ENCODE measurements at regions not wholly inside any gene's neighbourhood (a gene's known extent, or its start where the extent isn't known, plus 50 kb on each side); places are given as distances from the start of the nearest gene placed in this dataset.

DNA sequence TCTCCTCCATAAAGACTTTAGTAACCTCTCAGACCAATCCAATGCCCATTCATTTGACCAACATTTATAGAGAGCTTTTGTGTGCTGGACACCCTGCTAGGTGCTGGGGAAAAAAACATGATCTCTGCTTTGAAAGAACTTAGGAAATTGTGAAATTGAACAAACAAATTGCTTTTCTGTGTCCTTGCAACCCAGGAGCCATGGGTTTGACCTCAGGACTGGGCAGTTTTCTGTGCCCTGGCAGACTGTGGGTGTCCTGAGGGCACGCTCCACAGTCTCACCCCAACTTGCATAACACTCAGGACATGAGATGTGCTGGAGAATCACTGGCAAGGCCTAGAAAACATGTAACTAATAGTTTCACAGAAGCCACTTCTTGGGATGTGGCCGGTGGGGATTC lies 429.1 kb upstream of the ZMIZ1 start:
- DNase-seq = no peak

DNA sequence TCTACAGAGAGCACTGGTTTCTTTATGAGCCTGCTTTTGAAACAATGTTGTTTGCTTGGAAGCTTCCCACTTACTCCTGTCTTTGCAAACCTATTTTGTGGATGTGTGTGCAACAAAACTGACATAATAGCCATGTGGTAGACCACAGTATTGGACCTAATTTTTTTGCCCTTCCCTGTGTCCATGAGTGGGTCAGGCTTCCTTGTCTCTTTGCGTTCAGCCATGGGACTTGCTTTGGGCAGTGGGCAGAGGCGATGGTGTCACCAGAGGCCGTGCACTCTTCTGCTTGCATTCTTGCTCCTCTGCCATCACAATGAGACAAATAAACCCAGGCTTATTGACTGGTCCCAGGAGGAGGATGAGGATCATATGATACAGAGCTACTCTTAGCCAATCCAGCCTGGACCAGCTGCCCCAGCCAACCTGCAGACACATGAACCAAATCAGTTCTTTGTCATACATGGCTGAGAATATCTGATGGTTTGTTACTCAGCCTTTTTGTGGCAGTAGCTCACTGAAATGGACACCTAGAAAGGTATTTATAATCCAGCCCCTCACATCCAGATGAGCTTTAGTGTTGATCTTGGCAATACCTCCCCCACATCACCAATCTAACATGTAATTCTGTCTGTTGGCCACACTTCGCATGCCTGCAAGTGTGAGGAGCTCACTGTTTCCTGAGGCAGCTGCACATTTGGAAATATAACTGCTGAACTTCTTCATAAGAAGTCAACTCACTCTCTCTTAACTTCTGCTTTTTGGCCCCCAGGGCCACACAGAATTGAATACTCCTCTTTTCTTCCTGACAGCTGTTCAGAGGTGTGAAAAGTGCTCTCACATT lies 427.8 kb upstream of the ZMIZ1 start:
- no peak for DNase-seq

DNA sequence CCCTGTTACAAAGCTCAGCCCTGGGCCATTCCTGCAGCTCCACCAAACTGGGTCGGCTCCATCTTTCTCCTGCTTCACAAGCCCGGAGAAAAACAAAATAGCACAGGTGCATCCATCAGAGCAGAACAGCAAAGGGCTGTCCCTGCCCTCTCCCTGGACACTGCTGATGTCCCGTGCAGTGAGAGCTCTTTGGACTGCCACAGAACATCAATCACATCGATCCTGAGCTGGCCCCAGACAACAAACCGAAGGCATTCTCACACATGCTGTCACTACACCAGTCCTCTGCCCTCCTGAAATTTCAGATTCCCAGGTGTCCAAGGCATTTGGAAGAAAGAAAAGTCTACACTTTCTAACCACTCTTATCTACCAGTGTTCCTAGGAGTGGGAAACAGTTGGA lies 427.1 kb upstream of the ZMIZ1 start:
- DNase-seq = no peak

DNA sequence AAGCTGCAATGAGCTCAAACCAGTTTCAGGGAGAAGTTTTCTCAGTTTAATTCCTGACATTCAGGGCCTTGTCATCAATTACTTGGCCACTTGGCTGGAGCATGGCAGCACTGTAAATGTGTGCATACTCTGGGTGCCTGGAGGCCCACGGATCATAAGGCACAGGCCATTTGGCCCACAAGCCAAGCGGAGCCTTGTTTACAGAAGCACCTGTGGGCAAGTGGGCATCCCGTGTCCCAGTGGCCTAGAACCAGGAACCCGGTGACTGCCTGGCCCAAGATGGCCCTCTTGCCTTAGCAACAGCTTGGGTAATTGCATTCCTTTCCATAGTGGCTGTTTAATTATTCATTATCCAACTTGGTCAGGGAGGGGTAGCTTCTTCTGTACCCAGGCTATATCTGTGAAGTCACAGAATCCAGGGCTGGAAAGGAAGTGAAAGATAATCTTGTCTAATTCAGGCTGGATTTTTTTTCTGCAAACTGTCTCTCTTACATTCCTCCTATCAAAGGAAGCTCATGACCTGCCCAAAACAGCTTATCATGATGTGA lies 426.4 kb upstream of the ZMIZ1 start:
- no peak for DNase-seq

DNA sequence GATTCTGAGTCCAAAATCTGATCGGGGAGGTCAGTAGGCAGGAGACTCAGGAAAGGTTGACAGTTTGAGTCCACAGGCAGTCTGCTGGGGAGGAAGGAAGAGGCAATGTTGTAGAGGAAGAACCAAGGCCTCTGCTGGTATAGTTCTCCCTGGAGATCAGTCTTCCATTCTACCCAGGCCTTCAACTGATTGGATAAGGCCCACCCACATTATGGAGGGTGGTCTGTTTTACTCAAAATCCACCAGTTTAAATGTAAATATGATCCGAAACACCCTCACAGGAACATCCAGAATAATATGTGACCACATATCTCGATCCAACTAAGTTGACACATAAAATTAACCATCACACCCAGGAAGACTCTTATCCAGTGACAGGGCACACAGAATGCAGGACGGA lies 425.3 kb upstream of the ZMIZ1 start:
- no peak for DNase-seq

DNA sequence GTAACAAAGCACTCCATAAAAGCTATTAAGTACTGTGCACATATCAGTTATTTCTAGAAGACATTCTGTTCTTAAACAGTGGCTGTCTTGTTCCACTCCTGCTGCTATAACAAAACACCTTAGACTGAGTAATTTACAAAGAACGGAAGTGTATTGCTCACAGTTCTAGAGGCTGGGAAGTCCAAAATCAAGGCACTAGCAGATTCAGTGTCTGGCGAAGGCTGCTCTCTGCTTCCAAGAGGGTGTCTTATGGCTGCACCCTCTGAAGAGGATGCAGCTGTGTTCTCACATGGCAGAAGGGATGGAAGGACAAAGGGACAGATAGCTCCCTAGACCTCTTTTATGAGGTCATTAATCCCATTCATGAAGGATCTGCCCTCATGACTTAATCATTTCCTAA lies 424.2 kb upstream of the ZMIZ1 start:
- no peak for DNase-seq

DNA sequence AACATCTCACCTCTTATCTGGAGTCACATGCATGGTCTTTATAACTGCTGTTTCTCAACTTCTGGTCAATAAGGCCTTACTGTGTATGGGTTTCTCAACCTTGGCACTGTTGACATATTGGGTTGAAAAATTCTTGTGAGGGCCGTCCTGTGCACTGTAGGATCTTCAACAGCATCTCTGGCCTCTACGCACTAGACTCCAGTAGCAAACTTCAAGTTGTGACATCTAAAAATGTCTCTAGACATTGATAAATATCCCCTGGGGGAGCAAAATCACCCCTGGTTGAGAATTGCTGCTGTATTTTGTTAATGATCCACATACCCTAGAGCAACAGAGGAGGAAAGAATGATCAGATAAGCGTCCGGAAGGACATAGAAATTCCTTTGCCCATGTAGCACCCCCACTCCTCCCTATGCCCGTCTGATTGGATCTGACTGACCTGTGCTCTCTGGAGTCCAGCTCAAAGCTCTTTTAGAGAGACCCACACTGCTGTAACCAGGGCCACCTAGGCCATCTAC lies 423.5 kb upstream of the ZMIZ1 start:
- DNase-seq = no peak

DNA sequence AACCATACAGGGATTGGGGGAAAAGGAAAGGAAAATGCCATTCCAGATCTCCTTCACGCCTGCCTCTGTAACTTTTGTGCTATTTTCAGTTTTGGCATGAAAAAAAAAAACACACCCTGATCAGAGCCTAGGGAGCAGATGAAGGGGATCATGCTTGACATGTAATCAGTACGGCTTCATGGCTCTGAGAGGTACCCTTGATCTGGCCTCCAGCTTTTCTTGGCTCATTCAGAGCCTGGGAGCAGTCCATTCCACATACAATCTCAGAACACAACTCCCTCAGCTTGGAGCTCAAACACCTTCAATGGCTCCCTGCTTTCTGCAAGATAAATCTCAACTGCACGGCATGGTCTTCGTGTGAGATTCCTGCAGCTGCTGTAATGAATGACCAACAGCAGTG lies 422.8 kb upstream of the ZMIZ1 start:
- DNase-seq = no peak

DNA sequence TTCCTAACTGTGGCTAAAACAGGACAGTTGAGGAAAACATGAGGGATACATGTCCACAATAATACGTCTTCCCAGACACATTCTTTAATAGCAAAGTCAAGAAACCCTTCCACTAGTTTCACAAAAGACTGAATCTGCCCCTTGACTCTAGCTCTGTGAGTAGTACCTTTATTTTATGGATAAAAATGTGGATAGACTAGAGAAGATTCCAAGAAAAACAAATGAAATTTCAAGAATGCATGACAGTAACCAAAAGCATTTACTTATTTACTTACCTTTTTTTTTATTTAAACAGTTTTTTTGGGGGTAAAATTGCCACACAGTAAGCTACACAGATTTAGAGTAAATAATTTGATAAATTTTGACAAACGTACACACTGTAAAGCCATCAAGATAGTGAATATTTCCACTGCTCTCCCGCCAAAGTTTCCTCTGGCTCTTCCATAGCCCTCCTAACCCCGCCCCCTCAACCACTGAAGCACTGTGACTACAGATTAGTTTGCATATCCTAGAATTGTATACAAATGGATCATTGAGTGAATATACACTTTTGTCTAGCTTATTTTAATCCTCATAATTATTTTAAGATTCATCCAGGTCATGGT lies 420.4 kb upstream of the ZMIZ1 start:
- peak; percentile 33 for DNase-seq

DNA sequence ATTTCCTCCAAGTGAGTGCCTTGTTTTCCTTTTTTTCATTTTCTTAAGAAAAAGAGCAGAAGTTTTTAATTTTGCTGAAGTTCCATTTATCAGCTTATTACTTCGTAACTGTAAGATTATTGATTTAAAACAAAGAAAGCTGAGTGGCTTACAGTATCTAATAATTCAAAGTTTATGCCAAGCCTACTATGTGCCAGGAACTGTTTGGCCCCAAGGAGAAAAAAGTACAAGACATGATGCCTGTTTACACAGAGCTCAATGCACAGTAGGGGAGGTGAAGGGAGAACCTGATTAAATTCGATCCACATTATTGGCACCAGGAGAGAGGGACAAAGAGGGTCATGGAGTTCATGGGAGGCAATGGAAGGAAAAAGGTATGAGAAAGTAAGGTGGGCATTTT lies 419.3 kb upstream of the ZMIZ1 start:
- no peak for DNase-seq

DNA sequence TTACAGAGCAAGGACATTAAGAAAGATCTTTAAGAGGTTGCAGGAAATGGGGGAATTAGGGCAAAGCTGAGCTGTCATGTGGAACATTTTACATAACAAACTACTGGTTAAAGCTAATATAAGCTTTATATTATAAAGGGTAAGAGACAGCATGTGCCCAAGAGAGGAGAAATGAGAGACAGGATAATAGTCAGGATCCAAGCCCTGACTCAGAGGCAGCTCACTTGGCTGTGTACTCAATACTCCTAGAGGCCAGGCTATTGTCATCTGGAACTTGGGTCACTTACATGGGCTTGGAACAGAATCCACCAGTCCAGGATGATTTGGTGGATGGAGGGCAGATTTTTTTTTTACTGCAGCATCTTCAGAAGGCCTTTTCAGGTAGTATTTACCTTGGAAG lies 418.6 kb upstream of the ZMIZ1 start:
- no peak for DNase-seq

DNA sequence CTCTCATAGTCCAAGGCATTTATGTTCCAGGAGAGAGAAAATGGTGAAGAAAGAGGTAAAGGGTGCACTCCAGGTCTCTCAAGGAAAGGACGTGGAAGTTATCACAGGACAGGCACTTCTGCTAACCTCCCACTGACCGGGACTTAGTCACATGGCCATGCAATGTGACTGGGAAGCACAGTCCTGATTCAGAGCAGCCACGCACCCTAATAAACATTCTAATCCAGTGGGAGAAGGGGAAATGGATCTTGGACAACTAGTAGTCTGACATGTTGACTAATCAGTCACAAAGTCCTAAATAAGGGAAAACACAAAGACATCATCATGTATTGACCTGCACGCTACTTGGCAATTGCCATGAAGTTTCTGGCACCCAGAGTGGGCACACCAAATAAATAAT lies 417.5 kb upstream of the ZMIZ1 start:
- DNase-seq = no peak

DNA sequence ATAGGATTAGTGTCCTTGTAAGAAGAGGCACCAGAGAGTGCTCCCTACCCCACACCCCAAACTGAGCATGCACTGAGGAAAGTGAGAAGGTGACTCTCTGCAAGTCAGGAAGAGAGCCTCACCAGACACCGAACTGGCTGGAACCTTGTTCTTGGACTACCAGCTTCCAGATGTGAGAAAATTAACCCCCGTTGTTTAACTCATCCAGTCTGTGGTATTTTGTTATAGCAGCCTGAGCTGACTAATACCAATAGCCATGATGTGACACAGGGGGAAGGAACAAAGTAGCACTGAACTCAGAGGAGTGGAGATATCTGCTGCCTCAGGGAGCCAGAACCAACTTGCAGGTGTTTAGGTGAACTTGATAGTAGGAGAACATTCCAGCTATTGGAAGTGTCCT lies 415.2 kb upstream of the ZMIZ1 start:
- no peak for DNase-seq

DNA sequence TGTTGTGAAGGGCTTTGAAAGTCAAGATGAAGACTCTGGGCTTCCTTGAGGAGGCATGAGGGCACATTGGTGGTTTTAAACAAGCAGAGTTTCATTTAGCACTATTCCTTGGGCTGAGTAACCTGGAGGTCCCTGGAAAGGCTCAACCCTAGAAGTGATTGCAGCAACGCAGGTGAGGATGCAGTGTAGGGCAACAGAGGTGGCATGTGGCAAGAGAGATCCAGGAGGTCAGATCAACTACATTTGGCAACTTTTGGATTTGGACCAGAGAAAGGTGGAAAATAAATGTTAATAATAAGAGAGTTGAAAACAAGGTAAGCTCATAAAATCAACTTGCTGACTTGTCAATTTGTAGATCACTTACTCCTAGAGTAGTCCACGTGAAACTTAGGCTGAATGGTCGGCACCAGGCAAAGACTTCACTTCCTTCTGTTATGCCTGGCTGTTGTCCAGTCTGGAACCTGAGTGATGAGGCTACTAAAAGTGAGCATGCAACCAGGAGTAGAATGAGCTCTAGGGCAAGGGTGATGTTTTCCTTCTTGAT lies 414.6 kb upstream of the ZMIZ1 start:
- no peak for DNase-seq

DNA sequence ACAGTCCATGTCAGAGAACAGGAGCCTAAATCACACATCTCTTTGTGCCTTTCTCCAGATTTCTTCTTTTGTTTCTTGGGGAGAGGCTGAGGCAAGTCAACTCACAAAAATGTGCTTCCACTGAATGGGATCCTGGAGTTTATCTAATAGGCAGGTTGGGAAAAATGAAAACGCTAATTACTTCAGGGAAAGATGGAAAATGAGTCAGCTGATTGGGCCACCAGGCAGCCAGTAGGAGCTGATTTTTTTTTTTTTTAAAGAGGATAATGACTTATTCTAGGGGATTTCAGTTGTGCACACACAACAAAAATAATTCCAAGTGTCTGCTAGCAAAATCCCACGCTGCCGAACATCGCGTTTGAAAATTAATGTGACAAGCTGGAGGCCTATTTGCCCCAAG lies 412.8 kb upstream of the ZMIZ1 start:
- DNase-seq = no peak

DNA sequence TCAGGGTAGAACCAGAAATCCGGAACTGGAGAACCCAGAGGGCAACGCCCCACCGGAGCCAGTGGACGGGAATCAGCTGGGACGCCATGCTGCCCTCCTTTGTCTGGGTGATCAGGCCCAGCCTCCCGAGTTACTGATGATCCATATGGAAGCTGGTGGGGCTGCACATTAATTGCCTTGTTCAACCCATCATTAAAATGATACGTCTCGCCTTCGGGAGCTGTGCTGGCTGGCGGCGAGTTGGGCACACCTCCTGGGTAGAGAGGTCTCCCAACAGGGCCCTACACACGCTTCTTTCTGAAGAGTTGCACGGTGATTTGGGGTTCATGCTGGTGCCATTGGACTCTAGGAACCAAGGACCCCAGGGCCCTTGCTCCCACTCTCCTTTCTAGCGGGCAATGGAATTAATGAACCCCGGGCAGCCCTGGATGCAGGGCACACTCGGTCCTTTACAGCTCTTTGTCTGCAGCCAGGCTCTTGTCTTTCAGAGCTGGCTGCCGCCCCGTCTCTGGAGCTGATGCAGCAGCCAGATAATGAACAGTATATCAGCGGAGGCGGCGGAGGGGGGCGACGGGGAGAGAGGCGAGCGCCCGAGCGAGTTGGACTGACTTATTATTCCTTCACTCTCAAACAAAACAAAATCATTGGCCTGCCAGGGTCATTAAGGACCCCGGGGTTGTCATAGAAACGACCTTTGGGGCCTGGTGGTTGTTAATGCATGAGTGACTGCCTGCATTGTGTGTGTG lies 412.2 kb upstream of the ZMIZ1 start:
- no peak for DNase-seq

DNA sequence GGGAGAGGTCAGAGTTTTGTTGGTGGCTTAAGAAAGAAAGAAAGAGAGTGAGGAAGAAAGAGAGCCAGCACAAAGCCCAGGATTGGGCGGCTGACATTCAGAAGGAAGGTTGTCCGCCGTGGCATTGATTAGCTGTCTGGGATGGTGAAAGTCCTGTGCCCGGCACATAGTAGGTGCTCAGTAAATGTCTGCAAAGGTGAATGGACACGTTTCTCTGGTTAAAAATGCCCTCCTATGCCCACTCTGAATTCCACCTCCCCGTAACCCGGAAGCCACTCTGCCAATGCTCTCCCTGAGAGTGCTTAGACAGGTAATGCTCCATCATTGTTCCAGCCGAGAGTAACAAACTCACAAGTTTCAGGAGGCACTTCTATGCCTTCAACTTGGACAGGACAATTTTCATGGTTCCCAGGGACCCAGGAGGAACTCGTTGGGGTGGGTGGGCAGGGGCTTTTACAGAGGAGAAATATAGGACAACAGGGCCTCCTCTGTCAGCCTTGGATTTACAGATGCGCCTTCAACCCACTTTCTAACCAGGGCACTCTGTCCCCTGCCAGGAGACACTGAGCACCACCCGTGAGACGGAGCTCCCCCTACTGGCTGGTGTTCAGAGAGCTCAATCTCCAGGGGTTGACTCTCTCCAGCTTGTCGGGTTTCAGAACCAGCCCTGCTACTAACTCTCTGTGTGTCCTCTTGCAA lies 411.5 kb upstream of the ZMIZ1 start:
- peak; percentile 47 for DNase-seq

DNA sequence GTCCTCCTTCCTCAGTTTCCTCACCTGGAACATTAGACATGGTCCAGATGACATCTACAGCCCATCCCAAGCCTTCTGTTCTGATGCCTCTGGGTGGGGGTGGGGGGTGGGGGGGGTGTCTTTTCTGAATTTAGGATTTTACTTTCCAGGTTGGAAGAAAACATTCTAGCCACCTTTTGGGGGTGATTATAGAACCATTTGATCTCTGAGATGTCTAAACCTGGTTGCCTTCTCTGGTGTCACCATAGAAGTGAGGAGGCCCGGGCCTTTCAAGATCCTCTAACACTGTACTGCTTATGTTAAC lies 411.0 kb upstream of the ZMIZ1 start:
- DNase-seq = no peak

DNA sequence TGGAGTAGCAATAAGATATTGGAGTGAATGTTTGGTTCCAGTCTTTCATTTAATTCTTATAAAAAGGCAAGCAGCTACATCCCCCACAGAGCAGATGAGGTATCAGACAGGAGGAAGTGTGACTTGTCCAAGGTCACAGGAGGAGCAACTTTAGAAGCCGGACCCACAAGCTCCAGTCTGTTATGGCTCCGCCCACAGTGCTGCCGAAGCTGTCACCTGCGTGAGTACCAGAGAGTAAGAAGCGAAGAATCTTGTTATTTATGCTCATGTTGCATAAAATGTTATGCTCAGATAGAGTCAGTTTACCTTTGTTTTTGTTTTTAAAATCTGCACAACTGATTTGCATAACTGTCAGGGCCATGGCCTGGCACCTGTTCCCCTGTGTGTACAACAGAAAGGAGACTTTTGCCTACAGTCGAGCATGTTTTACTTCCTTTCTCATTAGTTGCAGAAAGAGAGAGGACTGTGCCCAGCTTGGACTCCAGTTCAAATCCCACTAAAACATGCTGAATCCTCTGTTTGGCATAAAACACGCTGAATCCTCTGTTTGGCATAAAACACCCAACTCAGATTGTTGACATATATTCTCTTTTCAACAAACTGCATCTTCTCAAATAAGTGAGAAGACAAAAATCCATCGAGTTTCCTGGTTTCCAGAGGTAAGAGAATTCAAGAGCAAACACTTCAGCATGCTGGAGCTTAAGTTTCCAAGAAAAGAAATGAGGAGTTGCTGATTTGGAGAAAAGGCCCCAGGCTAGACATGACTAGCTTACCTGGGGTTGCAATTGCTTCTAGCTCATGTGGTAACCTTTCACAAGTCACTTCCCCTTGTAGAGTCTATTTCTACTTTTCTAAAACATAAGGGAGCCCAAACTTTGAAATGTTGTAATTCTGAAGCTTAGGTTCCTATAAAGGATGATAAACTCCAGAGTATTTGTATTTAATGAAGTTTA lies 409.8 kb upstream of the ZMIZ1 start:
- peak; percentile 83 for DNase-seq

DNA sequence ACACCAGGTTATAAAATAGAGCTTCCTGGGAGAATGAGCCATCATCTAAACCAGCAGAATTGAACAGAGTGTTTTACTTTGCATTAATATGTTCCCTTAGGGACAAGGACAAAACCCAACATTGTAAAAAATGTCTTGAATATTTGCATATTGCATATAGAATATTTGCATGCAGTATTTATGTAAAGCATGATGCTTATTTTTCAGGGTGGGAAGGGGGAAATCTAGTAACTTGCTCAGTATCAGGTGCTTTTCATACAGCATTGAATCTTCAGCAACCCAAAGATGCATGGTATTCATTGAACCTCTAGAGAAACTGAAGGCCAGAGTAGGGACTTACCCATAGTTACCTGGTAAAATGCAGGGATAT lies 409.2 kb upstream of the ZMIZ1 start:
- DNase-seq = peak; percentile 83

DNA sequence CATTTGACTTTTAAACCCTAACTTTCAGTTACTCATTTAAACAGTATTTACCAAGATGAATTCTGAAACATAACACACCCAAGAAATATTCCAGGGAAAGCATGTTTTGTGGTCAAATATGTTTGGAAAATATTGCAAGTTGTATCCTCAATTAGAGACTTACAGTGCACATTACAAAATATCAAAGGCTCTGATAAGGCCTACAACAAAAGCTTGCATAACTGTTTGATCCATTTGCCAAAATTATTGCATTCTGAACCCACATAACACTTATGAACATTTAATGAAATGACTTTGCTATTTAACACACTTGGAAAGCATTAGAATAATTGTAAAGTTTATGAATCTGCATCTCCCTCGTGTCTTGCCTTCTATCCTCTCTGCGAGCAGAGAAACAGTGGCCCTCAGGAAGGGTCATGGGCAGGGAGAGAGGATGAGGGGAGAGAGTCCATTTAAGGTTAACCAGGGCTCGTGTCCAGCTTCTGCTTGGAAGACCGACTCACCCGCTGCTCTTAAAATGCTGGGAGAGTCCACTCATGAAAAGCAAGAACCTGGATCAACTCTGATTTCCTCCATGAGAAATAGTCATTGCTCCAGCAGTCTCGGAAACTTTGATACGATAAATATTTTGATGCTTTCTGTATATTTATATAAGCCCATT lies 408.2 kb upstream of the ZMIZ1 start:
- no peak for DNase-seq
